ENCODE measurements at regions not wholly inside any gene's neighbourhood (a gene's known extent, or its start where the extent isn't known, plus 50 kb on each side); places are given as distances from the start of the nearest gene placed in this dataset.

GRCh38 chr10:124264711-124265390, 153.9 kb downstream of the OAT start:
- TF ChIP-seq CTCF (IDR thresholded peaks at IDR 0.05) (no peak), EP300 (IDR thresholded peaks at IDR 0.05) (no peak)

All from suprapubic skin (tissue), 3 donors.